Mesodermal cell (in vitro differentiated cells): ENCODE measurements at regions not wholly inside any gene's neighbourhood (a gene's known extent, or its start where the extent isn't known, plus 50 kb on each side); places are given as distances from the start of the nearest gene placed in this dataset.

Experiments used
- H3K27ac ChIP-seq: 2 replicates; pipeline ENCODE4 v1.7.0; 2013; ENCODE audit warnings: mild to moderate bottlenecking, low read depth, low read length, moderate library complexity; ENCODE audit not compliant: severe bottlenecking
- H3K36me3 ChIP-seq: 2 replicates; pipeline ENCODE4 v1.7.1; 2013; ENCODE audit warnings: mild to moderate bottlenecking, low read length, moderate library complexity; ENCODE audit not compliant: control insufficient read depth, insufficient read depth
- H3K4me1 ChIP-seq: one replicate; pipeline ENCODE4 v1.7.1; 2013; ENCODE audit warnings: mild to moderate bottlenecking, low read length; ENCODE audit not compliant: insufficient read depth, control insufficient read depth, poor library complexity, severe bottlenecking
- H3K4me3 ChIP-seq: 2 replicates; pipeline ENCODE4 v1.7.0; 2013; ENCODE audit warnings: low read length, control low read depth, mild to moderate bottlenecking; ENCODE audit not compliant: insufficient read depth, poor library complexity, severe bottlenecking; ENCODE audit errors: extremely low read depth
- H3K9me3 ChIP-seq: 2 replicates; pipeline ENCODE4 v1.7.1; 2013; ENCODE audit warnings: mild to moderate bottlenecking, low read length, moderate library complexity; ENCODE audit not compliant: control insufficient read depth
- WGBS, 2 experiments: methylation state at CpG; one replicate each; pipeline ENCODE4 v1.1.5; 2013; ENCODE audit warnings: missing lambda C conversion rate in 2 of 2; ENCODE audit not compliant: insufficient coverage in 2 of 2; 5-methylcytosine and 5-hydroxymethylcytosine counted together

GRCh38 chrX:3257471-3257870 is 89.0 kb downstream of the MXRA5 start:
- WGBS, 2 experiments, result 80% methylated on average over 1 of the region's 3 CpGs; no CpG with 5 or more reads in 1 of the 2 experiments
- H3K4me1 ChIP-seq, result peaks cover 4% of the 10 kb centered on the region

GRCh38 chrX:3256868-3257267 is 89.6 kb downstream of the MXRA5 start:
- Histone ChIP-seq H3K9me3 (peaks cover 6% of the 10 kb centered on the region), H3K27ac (no peak overlapping the region), H3K4me3 (no peak overlapping the region), H3K36me3 (no peaks in the 10 kb centered on the region), H3K4me1 (peaks cover 4% of the 10 kb centered on the region)
- WGBS, 2 experiments, result 80% methylated on average over 1 of the region's 3 CpGs

More at GRCh38 chrX:3257471-3257870, 89.0 kb downstream of the MXRA5 start:
- Histone ChIP-seq H3K36me3 (no peaks in the 10 kb centered on the region), H3K4me3 (no peak overlapping the region), H3K27ac (no peak overlapping the region), H3K9me3 (peaks cover 6% of the 10 kb centered on the region)

- WGBS, 2 experiments, result 80% methylated on average over 1 of the region's 3 CpGs; no CpG with 5 or more reads in 1 of the 2 experiments
- no peaks in the 10 kb centered on the region for H3K36me3 ChIP-seq
- H3K4me3 ChIP-seq, result no peak overlapping the region
- H3K4me1 ChIP-seq, result peaks cover 4% of the 10 kb centered on the region
- H3K27ac ChIP-seq, result no peak overlapping the region
- no peaks in the 10 kb centered on the region for H3K9me3 ChIP-seq
Observed at GRCh38 chrX:3252744-3253143, 93.7 kb downstream of the MXRA5 start.

- Histone ChIP-seq H3K4me3 (no peak overlapping the region), H3K27ac (no peak overlapping the region), H3K9me3 (no peaks in the 10 kb centered on the region), H3K36me3 (no peaks in the 10 kb centered on the region), H3K4me1 (peaks cover 4% of the 10 kb centered on the region)
- 100% methylated on average over 1 of the region's 2 CpGs; no CpG with 5 or more reads in 1 of the 2 experiments for WGBS, 2 experiments
Observed at GRCh38 chrX:3250966-3251365, 95.5 kb downstream of the MXRA5 start.

- H3K27ac ChIP-seq, result no peak overlapping the region
Observed at GRCh38 chrX:3244955-3245354, 101.5 kb downstream of the MXRA5 start.

GRCh38 chrX:3244203-3244743 is 102.2 kb downstream of the MXRA5 start:
- Histone ChIP-seq H3K9me3 (no peaks in the 10 kb centered on the region), H3K4me3 (no peak overlapping the region)
- 90% methylated on average over 3 of the region's 7 CpGs; no CpG with 5 or more reads in 1 of the 2 experiments for WGBS, 2 experiments

More at GRCh38 chrX:3244955-3245354, 101.5 kb downstream of the MXRA5 start:
- H3K9me3 ChIP-seq, result no peaks in the 10 kb centered on the region
- H3K36me3 ChIP-seq, result no peaks in the 10 kb centered on the region
- H3K4me3 ChIP-seq, result no peak overlapping the region
- no peaks in the 10 kb centered on the region for H3K4me1 ChIP-seq

GRCh38 chrX:3232262-3232923 is 114.1 kb downstream of the MXRA5 start:
- Histone ChIP-seq H3K4me3 (no peak overlapping the region), H3K36me3 (no peaks in the 10 kb centered on the region), H3K27ac (no peak overlapping the region), H3K4me1 (no peaks in the 10 kb centered on the region), H3K9me3 (no peaks in the 10 kb centered on the region)
- WGBS, 2 experiments, result 60% methylated on average over 1 of the region's 4 CpGs; no CpG with 5 or more reads in 1 of the 2 experiments

More at GRCh38 chrX:3244203-3244743, 102.2 kb downstream of the MXRA5 start:
- no peaks in the 10 kb centered on the region for H3K36me3 ChIP-seq
- H3K4me1 ChIP-seq, result no peaks in the 10 kb centered on the region
- H3K27ac ChIP-seq, result peak overlapping the region; percentile 45

- Histone ChIP-seq H3K4me3 (no peak overlapping the region), H3K36me3 (no peaks in the 10 kb centered on the region), H3K9me3 (no peaks in the 10 kb centered on the region), H3K4me1 (no peaks in the 10 kb centered on the region), H3K27ac (no peak overlapping the region)
- WGBS, 2 experiments, result 27 to 40% methylated on average over 3 of the region's 7 CpGs
Observed at GRCh38 chrX:3231766-3232165, 114.7 kb downstream of the MXRA5 start.

GRCh38 chrX:3230496-3230895 is 116.0 kb downstream of the MXRA5 start:
- H3K27ac ChIP-seq, result no peak overlapping the region
- H3K9me3 ChIP-seq, result no peaks in the 10 kb centered on the region
- no peaks in the 10 kb centered on the region for H3K4me1 ChIP-seq
- 100% methylated on average over 1 of the region's 2 CpGs for WGBS, 2 experiments
- no peaks in the 10 kb centered on the region for H3K36me3 ChIP-seq
- H3K4me3 ChIP-seq, result no peak overlapping the region

- WGBS, 2 experiments, result no CpG with 5 or more reads among the region's 1 CpG
- no peaks in the 10 kb centered on the region for H3K9me3 ChIP-seq
- no peak overlapping the region for H3K27ac ChIP-seq
- no peaks in the 10 kb centered on the region for H3K36me3 ChIP-seq
- H3K4me1 ChIP-seq, result no peaks in the 10 kb centered on the region
- H3K4me3 ChIP-seq, result no peak overlapping the region
Observed at GRCh38 chrX:3227526-3227925, 118.9 kb downstream of the MXRA5 start.

GRCh38 chrX:3226087-3226486 is 120.4 kb downstream of the MXRA5 start:
- no peak overlapping the region for H3K27ac ChIP-seq
- H3K4me3 ChIP-seq, result no peak overlapping the region
- H3K4me1 ChIP-seq, result no peaks in the 10 kb centered on the region
- H3K36me3 ChIP-seq, result no peaks in the 10 kb centered on the region
- WGBS, 2 experiments, result 100% methylated on average over 1 of the region's 2 CpGs; no CpG with 5 or more reads in 1 of the 2 experiments
- no peaks in the 10 kb centered on the region for H3K9me3 ChIP-seq
